HepG2 (cell line): ENCODE measurements at regions not wholly inside any gene's neighbourhood (a gene's known extent, or its start where the extent isn't known, plus 50 kb on each side); places are given as distances from the start of the nearest gene placed in this dataset.

ENCODE experiments used
- CHD2 ChIP-seq: IDR thresholded peaks from 2 replicates; pipeline ENCODE4 v1.6.1; 2011; ENCODE audit warnings: low read depth, low read length, improper control_type of control experiment
- EP300 ChIP-seq, 3 experiments: sonication (generic) in 1 of 3; formaldehyde crosslinking in 1 of 3; IDR thresholded peaks; 2 replicates each; pipeline versions ENCODE4 v1.5.1 to v1.6.1; 2011 to 2020; ENCODE audit warnings: low read depth in 2 of 3, low read length in 2 of 3, borderline replicate concordance in 1 of 3, improper control_type of control experiment in 1 of 3, mild to moderate bottlenecking in 1 of 3, missing genetic modification reagents in 1 of 3, moderate library complexity in 1 of 3
- MXD4 ChIP-seq: IDR thresholded peaks from 2 replicates; pipeline ENCODE4 v1.6.1; 2016; ENCODE audit warnings: mild to moderate bottlenecking, missing biosample characterization, missing genetic modification reagents
- NPAS2 ChIP-seq: sonication (generic); formaldehyde crosslinking; IDR thresholded peaks from 2 replicates; pipeline ENCODE4 v1.8.0; 2022; ENCODE audit warnings: mild to moderate bottlenecking, missing genetic modification reagents, borderline replicate concordance
- ZNF670 ChIP-seq: sonication (generic); formaldehyde crosslinking; IDR thresholded peaks from 2 replicates; pipeline ENCODE4 v1.8.0; 2022; ENCODE audit warnings: mild to moderate bottlenecking, missing genetic modification reagents, borderline replicate concordance

- TF ChIP-seq ZNF670 (CRISPR knock-in tag), result no peak
- TF ChIP-seq NPAS2, result no peak
- no peak for TF ChIP-seq MXD4
- TF ChIP-seq EP300 (IDR thresholded peaks at IDR 0.05; ENCODE audit: low read depth in 2 of 2, low read length in 2 of 2), result no peak
- no peak for TF ChIP-seq EP300 (CRISPR knock-in tag; IDR thresholded peaks at IDR 0.05; ENCODE audit: borderline replicate concordance)
- no peak for TF ChIP-seq CHD2
Measured at GRCh38 chr5:25444697-25445096, 799.9 kb upstream of the CDH10 start.
